HG03159 (cell line): ENCODE measurements at regions not wholly inside any gene's neighbourhood (a gene's known extent, or its start where the extent isn't known, plus 50 kb on each side); places are given as distances from the start of the nearest gene placed in this dataset.

Experiments used
- ATAC-seq: cut with Tn5 transposase; IDR thresholded peaks from one replicate; pipeline ENCODE4 v1.9.1; 2021; ENCODE audit warnings: mild to moderate bottlenecking, moderate library complexity; ENCODE audit not compliant: unreplicated experiment

DNA sequence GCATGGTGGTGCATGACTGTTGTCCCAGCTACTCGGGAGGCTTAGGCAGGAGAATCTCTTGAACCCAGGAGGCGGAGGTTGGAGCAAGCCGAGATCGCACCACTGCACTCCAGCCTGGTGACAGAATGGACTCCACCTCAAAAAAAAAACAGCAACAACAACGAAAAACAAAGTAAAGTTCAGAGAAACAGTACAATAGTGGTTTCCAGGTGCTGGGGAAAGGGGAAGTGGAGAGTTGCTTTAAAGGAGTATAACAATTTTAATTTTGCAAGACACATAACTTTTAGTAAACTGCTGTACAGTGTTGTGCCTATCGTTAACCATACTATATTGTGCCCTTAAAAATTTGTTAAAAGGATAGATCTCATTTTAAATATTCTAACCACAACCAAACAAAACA is 662.7 kb upstream of the POT1 start:
- ATAC-seq, result no peak

DNA sequence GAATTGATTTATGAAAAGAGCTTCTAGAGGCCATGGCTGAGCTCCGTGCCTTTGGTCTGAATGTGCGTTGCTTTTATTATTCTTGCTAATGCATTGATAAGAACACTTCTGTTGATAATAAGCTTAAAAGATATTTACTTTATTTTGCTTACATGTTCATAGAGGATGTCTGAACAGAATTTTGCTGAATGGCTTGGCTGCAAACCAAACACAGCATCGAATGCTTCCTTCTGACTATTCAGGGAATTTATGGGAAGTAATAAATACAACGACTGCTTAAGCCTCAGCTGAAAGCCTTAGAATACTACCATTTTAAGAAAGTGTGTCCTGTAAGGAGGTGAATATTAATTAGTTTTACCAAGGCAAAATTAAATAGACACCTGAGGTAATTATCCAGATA is 643.5 kb upstream of the POT1 start:
- ATAC-seq, result no peak

DNA sequence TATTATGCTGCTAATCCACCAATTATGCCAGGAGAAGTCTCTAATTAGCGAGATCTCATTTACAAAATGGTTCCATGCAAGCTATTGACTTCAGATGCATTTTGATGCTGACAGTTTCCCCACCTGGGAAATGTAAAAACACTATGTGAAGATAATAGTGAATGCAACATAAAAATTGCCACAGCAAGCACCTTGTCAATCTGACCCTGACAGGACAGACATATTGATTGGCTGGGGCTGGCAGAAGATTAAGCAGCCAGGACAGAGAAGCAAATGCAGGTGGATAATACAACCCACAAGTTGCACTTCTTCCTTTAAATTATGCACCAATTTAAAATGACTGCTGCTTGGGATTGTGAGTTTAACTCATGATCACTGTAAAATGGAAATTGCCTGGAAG is 642.8 kb upstream of the POT1 start:
- no peak for ATAC-seq

DNA sequence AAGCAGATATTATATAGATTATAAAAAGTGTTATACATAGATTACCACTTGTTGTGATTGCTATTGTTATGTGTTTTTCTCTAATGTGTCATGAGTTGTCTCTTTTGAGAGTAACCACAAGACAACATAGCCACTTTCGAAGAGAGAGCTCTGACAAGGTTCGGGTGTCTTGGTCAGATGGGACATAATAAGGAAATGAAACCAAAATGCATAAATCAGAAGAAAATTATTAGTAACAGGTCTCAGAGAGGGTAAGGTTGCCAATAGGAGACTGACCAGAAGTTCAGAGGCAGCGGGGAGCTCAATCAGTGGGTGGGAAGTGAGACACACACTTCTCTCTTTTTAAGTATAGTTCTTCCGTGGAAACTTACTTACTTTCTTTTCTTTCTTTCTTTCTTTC is 639.2 kb upstream of the POT1 start:
- peak; percentile 100 for ATAC-seq

DNA sequence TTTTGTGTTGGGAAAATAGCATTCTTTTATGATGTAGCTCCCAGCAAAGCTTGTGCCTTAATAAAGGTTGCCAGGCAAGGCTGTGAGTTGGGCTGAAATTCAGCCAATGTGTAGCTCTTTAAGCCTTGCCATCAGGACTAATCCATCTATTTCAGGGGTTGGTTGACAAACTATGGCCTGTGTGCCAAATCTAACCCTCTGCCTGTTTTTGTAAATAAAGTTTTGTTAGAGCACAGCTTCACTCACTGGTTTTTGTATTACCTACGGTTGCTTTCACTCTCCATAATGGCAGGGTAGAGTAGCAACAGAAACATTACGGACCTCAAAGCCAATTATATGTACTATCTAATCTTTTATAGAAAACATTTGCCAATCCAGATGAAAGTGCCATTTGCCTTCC is 638.1 kb upstream of the POT1 start:
- ATAC-seq, result no peak

DNA sequence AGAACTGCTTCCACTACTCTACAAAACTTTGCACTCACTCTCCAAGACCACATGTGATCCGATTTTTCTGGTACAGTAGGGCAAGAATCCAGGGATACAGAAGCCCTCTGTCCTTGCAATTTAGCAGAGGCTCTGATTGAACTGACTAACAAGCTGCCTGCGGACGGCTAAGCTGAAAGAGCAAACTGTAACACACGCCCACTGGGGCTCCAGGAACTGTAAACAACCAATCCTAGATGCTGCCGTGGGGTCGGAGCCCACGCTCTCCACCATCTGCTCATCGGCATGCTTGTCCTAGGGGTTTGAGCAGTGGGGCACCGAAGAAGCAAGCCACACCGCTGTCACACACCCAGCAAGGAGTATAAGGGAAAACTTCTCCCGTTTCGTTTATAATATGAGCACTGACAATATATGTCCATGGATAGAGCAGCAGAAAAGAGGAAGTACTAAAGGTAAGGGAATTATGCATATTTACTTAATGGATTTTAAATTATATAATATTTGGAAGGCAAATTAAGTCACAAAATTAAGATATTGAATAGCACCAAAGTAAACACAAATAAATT is 634.4 kb upstream of the POT1 start:
- no peak for ATAC-seq

DNA sequence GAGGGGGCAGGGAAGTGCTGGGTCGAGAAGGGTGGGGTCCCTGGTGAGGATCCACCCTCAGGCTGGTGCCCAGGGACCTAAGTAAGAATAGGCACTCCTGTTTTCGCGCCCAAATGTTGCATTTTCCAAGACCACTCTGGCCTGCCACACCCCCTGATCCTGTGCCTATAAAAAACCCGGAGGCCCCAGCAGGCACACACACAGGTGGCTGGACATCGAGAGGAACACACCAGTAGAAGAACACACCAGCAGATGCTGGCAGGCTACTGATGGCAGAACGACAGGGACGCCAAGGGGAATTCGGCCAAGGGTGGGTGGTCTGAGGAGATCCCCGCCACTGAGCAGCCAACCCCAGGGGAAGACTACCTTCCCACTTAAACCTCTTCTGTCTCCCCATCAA is 633.9 kb upstream of the POT1 start:
- no peak for ATAC-seq

DNA sequence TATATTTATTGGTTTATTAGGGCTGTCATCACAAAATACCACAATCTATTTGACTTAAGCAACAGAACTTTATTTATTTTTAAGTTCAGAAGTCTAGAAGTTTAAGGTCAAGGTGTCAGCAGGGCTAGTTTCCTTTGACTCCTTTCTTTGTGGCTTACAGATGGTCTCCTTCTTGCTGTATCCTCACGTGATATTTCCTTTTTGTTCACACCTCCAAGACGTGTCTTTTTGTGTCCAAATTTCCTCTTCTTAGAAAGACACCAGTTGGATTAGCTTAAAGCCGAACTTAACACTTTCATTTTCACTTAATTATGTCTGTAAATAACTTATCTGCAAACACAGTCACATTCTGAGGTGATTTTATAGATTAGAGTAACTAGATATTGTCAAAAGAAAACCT is 631.4 kb upstream of the POT1 start:
- ATAC-seq, result no peak

DNA sequence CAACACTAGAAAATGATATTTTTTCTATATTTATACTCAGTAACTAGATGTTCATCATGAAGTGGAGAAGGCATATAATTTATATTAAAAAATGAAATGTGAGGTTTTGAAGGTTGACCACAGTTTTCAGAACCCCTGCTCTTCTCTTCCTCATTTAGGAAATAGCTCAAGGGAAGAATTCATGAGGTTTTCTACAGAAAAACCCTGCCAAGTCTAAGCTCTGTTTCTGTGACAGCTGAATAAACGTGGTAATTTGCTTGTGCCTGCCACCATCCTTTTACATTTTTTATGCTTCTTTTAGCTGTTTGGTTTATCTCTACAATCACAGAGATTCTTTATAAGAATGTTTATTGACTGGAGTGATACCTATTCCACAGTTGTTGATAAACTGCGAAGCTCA is 630.3 kb upstream of the POT1 start:
- no peak for ATAC-seq

DNA sequence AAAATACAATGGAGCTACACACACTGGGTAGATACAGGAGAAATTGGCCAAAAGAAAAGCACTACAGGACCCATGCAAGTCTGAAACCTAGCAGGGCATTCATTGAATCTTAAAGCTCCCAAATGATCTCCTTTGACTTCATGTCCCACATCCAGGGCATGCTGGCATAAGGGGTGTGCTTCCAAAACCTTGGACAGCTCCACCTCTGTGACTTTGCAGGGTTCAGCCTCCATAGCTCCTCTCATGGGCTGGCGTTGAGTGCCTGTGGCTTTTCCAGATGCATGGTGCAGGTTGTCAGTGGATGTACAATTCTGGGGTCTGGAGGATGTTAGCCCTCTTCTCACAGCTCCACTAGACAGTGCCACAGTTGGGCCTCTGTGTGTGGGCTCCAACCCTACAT is 626.3 kb upstream of the POT1 start:
- no peak for ATAC-seq

DNA sequence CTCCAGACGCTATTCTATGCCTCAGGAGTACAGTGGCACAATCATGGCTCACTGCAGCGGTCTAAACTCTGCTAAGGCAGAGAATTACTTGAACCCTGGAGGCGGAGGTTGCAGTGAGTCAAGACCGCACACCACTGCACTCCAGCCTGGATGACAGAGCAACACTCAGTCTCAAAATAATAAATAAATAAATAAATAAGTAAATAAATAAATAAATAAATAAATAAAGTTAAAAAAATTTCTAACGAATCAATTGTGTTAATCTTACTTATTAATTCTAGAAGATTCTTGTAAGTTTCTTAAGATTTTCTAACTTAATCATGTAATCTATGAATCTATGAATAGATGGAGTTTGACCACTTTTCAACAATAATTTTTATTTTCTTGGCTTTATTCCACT is 621.4 kb upstream of the POT1 start:
- ATAC-seq, result no peak

DNA sequence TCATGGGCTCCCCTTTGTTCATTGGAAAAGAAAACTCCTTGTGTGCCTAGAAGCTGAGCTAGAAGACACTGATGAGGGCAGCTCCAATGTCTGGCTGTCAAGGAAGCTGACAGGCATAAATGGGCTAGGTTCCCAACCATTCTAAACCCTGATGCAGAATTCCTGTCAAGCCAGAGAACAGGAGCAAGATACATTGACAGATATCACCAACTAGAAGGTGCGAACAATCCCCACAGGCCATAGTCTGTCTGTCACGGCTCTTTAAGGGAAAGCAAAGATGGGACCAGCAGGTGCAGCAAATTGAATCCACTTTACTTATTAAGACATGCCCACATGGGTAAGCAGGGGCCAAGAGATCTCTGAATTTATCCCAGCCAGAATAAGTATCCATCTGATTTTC is 617.9 kb upstream of the POT1 start:
- no peak for ATAC-seq

DNA sequence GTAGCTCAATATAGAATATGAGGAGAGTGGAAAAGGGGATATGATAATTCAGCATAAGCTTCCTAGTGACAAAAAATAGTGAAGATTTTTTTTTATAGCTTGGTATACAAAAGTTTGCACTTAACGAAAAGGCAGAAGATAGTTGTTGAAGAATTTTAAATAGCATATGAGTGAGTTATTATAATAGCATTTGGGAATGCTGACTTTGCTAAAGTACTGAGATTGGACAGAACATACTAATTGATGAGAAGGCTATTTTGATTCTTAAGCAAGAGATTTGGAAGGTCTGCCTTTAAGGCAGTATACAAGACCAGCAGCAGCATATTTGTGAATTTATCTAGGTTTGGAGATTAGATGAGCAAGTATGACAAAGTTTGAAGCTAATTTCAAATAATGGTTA is 600.9 kb upstream of the POT1 start:
- ATAC-seq, result no peak

DNA sequence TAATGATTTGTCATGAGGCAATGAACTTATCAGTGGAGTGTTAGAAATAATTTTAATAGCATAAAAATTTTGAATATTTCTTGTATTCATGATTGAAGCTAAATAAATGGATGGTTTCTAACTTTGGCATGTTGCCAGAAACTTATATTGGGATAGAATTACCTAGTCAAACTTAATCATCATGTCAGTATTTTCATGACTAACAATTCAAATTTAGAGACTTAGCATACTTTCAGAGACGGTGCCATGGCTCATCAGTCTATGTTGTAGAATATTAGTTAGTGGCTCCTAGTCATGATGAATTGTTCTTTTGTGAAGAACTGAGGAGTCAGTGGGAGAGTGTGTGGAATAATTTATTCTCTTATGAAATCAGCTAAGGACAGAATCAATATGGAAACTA is 599.6 kb upstream of the POT1 start:
- ATAC-seq, result no peak

DNA sequence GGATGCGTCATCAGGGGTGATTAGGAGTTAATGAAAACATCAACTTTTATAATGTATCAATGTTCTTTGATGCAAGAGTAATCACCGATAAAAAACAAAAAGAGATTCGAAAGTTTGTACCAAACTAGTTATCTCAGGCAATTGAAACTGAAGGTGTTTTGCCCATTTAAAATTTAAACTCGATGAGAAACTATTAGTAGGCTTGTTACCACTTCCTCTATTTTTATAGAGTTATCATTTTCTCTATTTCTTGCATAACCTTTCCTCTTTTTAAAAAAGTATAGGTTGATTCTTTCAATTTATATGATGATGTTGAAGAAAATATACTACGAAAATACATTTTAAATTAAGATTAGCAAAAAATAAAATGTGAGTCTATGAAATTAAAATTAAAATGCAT is 597.3 kb upstream of the POT1 start:
- ATAC-seq, result no peak

DNA sequence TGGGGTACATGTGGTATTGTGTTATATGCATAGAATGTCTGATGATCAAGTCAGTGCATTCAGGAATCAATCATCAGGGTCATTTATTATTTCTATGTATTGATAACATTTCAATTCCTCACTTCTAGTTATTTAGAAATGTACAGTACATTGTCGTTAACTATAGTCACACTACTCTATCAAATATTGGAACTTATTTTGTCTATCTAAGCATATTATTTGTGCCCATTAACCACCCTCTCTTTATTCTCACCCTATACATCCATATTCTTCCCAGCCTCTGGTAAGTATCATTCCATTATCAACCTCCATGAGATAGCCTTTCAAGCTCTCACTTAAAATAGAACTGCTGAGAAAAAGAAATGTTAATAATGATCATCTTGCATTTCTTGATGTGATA is 596.5 kb upstream of the POT1 start:
- ATAC-seq, result no peak

DNA sequence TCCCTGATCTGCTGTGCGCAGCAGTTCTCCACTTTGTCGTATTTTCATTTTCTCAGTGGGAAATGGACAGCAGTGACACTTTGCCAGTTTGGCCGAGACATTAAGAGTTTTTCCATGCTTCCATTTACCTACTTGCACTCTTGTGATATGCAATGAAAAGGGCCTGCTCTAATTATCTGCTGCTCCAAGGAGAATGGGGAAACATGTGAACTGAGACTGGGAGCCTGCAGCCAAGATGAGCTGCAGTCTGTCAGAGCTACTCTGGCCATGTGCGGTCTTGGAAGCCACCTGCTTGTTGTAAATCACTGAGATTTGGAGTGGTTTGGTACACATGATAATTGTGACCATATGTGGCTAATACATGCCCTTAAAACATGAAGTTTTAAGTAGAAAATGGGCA is 586.6 kb upstream of the POT1 start:
- no peak for ATAC-seq

DNA sequence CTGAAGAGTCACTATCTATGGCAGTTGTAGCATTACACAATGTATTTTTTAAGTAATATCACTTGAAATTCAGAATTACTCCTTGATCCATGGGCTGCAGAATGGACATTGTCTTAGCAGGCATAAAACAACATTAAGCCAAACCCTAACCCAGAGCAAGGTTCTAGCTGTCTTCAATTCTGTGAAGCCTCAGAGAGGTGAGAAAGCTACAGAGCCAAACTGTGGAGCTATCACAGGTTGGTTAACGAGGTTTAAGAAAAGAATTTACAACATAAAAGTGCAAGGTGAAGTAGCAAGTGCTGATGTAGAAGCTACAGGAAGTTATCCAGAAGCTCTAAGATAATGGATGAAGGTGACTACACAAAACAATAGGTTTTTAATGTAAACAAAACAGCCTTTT is 582.7 kb upstream of the POT1 start:
- no peak for ATAC-seq

DNA sequence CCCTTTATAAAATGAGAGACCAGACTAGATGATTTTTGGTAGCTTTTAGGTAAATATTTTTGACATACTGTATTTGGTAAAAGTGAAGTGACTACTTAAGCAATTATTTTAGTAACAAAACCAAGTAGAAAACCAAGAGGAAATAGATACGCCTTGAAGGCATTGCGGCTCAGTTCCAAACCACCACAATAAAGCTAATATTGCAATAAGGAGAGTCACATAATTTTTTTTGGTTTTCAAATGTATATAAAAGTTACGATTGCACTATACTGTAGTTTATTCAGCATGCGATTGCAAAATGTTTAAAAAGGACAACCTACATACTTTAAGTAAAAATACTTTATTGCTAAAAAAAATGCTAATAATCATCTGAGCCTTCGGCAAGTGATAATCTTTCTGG is 581.7 kb upstream of the POT1 start:
- no peak for ATAC-seq

DNA sequence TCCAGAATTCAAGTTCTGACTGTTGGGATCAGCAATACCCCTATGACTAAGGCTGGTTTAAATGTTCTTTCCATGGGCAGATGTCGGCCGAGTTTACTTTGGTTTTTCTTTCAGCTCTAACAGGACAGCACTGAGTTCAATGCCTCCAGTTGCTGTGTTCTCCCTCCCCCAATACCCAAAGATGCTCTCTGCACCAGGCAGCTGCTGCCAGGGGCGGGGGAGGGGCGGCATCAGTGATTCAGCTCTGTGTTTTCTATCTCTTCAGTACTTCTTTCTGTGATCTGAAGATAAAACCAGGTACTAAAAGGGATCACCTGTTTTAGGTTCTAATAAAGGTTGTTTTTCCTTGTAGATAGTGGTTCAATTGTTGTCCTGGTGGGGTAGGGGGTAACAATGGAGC is 576.7 kb upstream of the POT1 start:
- ATAC-seq, result no peak

DNA sequence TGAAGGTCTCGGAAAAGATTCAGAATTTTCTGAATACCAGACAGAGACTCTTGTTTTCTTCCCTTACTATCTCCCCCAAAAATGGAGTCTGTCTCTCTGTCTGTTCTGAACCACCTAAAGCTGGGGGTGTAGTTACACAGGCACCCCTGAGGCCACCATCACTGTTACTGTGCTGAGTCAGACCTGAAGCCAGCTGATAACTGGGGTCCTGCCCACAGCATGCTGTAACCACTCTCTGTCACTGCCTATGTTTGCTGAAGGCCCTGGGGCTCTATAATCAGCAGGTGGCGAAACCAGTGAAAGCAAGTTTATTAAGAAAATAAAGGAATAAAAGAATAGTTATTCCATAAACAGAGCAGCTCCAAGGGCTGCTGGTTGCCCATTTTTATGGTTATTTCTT is 575.2 kb upstream of the POT1 start:
- ATAC-seq, result no peak

DNA sequence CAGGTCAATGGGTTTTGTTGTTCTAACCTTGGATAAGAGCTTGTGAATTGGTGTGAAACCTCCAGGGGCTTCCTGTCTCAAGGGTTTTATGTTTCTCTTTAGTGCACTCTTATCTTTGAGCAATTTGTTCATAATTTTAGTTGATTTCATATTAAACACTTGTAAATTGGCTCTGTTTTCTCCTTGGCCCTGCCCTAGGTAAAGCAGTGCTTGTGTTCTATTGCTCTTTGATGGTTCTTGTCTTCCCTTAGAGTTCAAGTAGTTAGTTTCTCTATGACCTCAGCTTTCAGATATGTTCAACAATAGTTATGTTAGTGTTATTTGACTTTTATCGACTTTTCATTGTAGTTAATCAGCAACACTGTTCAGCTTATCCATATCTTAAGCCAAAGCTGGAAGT is 566.4 kb upstream of the POT1 start:
- no peak for ATAC-seq

DNA sequence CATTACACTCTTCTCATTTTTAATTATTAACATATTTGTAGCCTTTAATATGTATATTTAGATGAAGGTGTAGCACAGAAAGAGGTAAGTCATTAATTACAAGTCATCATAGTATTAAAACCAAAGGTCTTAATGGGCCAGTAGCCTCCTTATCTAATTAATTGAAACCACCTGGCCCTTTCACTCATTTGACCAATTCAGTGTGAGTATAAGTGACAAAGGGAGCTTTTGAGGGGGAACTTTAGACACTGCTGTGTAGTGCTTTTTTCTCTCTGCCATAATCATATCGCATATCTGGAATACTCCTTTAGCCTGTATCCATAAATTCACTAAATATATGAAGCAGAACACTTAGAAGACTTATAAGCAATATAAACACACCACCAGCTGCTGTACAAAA is 562.9 kb upstream of the POT1 start:
- no peak for ATAC-seq

DNA sequence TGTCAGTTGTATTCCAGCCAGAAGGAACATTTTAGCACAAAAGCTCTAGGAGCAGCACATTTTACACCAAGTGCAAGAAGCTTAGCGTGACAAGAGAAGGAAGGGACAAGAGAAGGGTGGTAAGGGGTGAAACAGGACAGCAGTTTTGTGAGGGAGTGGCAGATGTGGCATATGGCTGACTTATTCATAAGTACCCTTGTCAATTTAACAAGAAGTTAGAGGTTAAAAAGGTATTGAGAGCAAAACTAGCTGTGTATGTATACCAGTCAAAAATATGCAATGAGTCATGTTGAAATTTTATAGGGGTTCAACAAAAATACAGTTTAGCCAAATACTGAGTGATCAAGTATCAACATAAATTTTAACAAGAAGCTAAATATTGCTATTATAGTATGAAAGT is 561.5 kb upstream of the POT1 start:
- no peak for ATAC-seq
